ENCODE measurements at regions not wholly inside any gene's neighbourhood (a gene's known extent, or its start where the extent isn't known, plus 50 kb on each side); places are given as distances from the start of the nearest gene placed in this dataset.

DNA sequence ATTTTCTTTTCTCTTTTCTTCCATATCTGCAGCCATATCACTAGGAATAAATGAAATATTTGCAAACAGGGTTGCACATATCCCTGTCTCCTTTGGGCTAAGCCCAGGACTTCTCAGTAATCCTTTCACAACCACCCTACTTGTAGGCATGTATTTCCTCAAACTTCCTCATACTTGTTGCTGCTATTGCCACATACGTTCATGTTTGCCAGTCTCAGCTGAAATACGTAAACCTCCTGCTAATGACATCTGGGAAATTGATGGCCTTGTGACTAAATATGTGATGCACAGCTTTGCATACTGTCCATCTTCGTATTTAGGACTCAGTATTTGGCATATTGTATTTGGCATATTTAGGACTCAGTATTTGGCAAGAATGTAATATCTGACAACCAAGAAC lies 224.6 kb downstream of the PLK2 start:
- no peak for TF ChIP-seq TAF1 (conservative IDR thresholded peaks at IDR 0.05)
- TF ChIP-seq HNF4A (conservative IDR thresholded peaks at IDR 0.05) = no peak
- TF ChIP-seq, protein P1, sequence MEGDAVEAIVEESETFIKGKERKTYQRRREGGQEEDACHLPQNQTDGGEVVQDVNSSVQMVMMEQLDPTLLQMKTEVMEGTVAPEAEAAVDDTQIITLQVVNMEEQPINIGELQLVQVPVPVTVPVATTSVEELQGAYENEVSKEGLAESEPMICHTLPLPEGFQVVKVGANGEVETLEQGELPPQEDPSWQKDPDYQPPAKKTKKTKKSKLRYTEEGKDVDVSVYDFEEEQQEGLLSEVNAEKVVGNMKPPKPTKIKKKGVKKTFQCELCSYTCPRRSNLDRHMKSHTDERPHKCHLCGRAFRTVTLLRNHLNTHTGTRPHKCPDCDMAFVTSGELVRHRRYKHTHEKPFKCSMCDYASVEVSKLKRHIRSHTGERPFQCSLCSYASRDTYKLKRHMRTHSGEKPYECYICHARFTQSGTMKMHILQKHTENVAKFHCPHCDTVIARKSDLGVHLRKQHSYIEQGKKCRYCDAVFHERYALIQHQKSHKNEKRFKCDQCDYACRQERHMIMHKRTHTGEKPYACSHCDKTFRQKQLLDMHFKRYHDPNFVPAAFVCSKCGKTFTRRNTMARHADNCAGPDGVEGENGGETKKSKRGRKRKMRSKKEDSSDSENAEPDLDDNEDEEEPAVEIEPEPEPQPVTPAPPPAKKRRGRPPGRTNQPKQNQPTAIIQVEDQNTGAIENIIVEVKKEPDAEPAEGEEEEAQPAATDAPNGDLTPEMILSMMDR (IDR thresholded peaks at IDR 0.05; ENCODE audit: low read depth, low read length, missing input control) = no peak
- peak in 1 of 2 donors; percentile 3 for TF ChIP-seq RAD21 (IDR thresholded peaks at IDR 0.05)
- TF ChIP-seq, protein P2, sequence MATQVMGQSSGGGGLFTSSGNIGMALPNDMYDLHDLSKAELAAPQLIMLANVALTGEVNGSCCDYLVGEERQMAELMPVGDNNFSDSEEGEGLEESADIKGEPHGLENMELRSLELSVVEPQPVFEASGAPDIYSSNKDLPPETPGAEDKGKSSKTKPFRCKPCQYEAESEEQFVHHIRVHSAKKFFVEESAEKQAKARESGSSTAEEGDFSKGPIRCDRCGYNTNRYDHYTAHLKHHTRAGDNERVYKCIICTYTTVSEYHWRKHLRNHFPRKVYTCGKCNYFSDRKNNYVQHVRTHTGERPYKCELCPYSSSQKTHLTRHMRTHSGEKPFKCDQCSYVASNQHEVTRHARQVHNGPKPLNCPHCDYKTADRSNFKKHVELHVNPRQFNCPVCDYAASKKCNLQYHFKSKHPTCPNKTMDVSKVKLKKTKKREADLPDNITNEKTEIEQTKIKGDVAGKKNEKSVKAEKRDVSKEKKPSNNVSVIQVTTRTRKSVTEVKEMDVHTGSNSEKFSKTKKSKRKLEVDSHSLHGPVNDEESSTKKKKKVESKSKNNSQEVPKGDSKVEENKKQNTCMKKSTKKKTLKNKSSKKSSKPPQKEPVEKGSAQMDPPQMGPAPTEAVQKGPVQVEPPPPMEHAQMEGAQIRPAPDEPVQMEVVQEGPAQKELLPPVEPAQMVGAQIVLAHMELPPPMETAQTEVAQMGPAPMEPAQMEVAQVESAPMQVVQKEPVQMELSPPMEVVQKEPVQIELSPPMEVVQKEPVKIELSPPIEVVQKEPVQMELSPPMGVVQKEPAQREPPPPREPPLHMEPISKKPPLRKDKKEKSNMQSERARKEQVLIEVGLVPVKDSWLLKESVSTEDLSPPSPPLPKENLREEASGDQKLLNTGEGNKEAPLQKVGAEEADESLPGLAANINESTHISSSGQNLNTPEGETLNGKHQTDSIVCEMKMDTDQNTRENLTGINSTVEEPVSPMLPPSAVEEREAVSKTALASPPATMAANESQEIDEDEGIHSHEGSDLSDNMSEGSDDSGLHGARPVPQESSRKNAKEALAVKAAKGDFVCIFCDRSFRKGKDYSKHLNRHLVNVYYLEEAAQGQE (IDR thresholded peaks at IDR 0.05) = no peak
- no peak for TF ChIP-seq MAX (IDR thresholded peaks at IDR 0.05)
- no peak for TF ChIP-seq RXRA (IDR thresholded peaks at IDR 0.05)
- no peak for TF ChIP-seq YY1 (IDR thresholded peaks at IDR 0.05)
- no peak for TF ChIP-seq NR2F2 (IDR thresholded peaks at IDR 0.05)
- TF ChIP-seq, protein P3, sequence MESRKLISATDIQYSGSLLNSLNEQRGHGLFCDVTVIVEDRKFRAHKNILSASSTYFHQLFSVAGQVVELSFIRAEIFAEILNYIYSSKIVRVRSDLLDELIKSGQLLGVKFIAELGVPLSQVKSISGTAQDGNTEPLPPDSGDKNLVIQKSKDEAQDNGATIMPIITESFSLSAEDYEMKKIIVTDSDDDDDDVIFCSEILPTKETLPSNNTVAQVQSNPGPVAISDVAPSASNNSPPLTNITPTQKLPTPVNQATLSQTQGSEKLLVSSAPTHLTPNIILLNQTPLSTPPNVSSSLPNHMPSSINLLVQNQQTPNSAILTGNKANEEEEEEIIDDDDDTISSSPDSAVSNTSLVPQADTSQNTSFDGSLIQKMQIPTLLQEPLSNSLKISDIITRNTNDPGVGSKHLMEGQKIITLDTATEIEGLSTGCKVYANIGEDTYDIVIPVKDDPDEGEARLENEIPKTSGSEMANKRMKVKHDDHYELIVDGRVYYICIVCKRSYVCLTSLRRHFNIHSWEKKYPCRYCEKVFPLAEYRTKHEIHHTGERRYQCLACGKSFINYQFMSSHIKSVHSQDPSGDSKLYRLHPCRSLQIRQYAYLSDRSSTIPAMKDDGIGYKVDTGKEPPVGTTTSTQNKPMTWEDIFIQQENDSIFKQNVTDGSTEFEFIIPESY (IDR thresholded peaks at IDR 0.05) = no peak
- TF ChIP-seq SP1 (IDR thresholded peaks at IDR 0.05) = no peak
- TF ChIP-seq JUND (IDR thresholded peaks at IDR 0.05) = no peak
- TF ChIP-seq EGR1 (IDR thresholded peaks at IDR 0.05; ENCODE audit: low read depth in 2 of 2) = no peak
- TF ChIP-seq GABPA (IDR thresholded peaks at IDR 0.05 in 1 of 2, conservative IDR thresholded peaks at IDR 0.05 in 1 of 2) = no peak

Measured in liver (tissue), 3 donors.